Duodenal mucosa (tissue), 2 donors: ENCODE measurements at regions not wholly inside any gene's neighbourhood (a gene's known extent, or its start where the extent isn't known, plus 50 kb on each side); places are given as distances from the start of the nearest gene placed in this dataset.

Source experiments
- H3K27ac ChIP-seq: one replicate; pipeline ENCODE4 v1.7.0; 2013; ENCODE audit warnings: low read depth, low read length
- H3K27me3 ChIP-seq, 2 donors: one replicate each; pipeline ENCODE4 v1.7.0; 2013; ENCODE audit warnings: low read length in 2 of 2, control low read depth in 1 of 2; ENCODE audit not compliant: insufficient read depth in 2 of 2, control insufficient read depth in 1 of 2
- H3K36me3 ChIP-seq, 2 donors: one replicate each; pipeline ENCODE4 v1.7.0; 2013; ENCODE audit warnings: low read length in 2 of 2, control low read depth in 1 of 2; ENCODE audit not compliant: insufficient read depth in 2 of 2, control insufficient read depth in 1 of 2
- H3K4me1 ChIP-seq, 2 donors: one replicate each; pipeline ENCODE4 v1.7.0; 2013; ENCODE audit warnings: low read length in 2 of 2, control low read depth in 1 of 2; ENCODE audit not compliant: insufficient read depth in 2 of 2, control insufficient read depth in 1 of 2
- H3K4me3 ChIP-seq, 2 donors: one replicate each; pipeline ENCODE4 v1.7.0; 2013; ENCODE audit warnings: low read length in 2 of 2, low read depth in 1 of 2
- H3K9ac ChIP-seq, 2 donors: one replicate each; pipeline ENCODE4 v1.7.0; 2013; ENCODE audit warnings: low read length in 2 of 2, low read depth in 1 of 2
- H3K9me3 ChIP-seq, 2 donors: one replicate each; pipeline ENCODE4 v1.7.0; 2013; ENCODE audit warnings: low read length in 2 of 2, control low read depth in 1 of 2; ENCODE audit not compliant: control insufficient read depth in 1 of 2

DNA sequence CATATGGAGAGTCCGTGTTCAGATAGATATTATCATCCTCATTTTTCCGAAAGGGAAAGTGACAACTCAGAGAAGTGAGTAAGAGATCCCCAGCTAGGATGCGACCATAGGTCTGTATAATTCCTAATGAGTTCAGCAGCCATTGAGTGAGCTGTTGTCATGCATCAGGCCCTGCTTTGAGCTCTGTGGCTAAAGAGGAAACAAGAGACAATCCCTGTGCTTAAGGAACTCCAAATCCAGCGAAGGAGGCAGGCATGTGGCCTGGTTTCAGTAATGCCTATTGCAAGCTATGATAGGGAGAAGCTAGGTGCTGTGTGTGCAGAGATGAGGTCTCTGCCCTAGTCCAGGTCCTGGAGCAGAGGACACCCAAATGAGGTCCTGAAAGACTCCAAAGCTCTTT is 192.8 kb downstream of the ACTL7B start:
- no peaks in the 10 kb centered on the region for H3K27me3 ChIP-seq
- no peaks in the 10 kb centered on the region for H3K4me1 ChIP-seq
- H3K9ac ChIP-seq = no peak overlapping the region
- H3K36me3 ChIP-seq = no peaks in the 10 kb centered on the region
- H3K27ac ChIP-seq = no peak overlapping the region
- no peak overlapping the region for H3K4me3 ChIP-seq
- peaks cover 10 to 12% of the 10 kb centered on the region in 2 donors for H3K9me3 ChIP-seq

- H3K27me3 ChIP-seq = no peaks in the 10 kb centered on the region
- H3K9ac ChIP-seq = no peak overlapping the region
- no peak overlapping the region for H3K4me3 ChIP-seq
- H3K9me3 ChIP-seq = peaks cover 10 to 12% of the 10 kb centered on the region in 2 donors
- H3K4me1 ChIP-seq = no peaks in the 10 kb centered on the region
- H3K36me3 ChIP-seq = no peaks in the 10 kb centered on the region
- H3K27ac ChIP-seq = no peak overlapping the region
Observed at GRCh38 chr9:108662091-108662875, 193.5 kb downstream of the ACTL7B start.

DNA sequence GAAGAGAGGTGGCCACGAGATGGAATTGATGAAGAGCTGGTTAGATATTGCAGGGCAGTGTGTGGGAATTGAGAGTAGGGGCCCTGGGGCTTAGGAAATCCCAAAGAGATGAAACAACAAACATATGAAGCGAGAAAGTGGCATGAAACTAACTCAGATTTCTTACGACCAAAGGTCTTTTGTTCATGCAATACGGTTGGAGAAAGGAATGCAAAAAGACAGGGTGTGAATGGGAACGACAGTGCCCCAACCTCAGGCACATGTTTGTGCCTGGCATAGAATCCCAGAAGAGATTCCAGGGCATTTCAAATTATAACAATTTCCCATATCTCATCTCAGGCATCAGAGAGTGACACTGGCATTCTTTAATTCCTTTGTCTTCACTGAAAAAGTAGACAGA is 199.2 kb downstream of the ACTL7B start:
- Histone ChIP-seq H3K27me3 (no peaks in the 10 kb centered on the region), H3K36me3 (no peaks in the 10 kb centered on the region), H3K9ac (no peak overlapping the region), H3K9me3 (peaks cover 10 to 12% of the 10 kb centered on the region in 2 donors), H3K4me3 (no peak overlapping the region), H3K27ac (no peak overlapping the region), H3K4me1 (no peaks in the 10 kb centered on the region)

- Histone ChIP-seq H3K9me3 (peaks cover 10 to 12% of the 10 kb centered on the region in 2 donors), H3K4me1 (no peaks in the 10 kb centered on the region), H3K27me3 (no peaks in the 10 kb centered on the region), H3K36me3 (no peaks in the 10 kb centered on the region), H3K4me3 (no peak overlapping the region), H3K27ac (no peak overlapping the region), H3K9ac (no peak overlapping the region)
Observed at GRCh38 chr9:108655818-108656217, 200.0 kb downstream of the ACTL7B start.

- Histone ChIP-seq H3K27ac (no peak overlapping the region), H3K4me1 (no peaks in the 10 kb centered on the region), H3K4me3 (no peak overlapping the region), H3K36me3 (no peaks in the 10 kb centered on the region), H3K9me3 (peaks cover 3 to 4% of the 10 kb centered on the region in 2 donors), H3K27me3 (no peaks in the 10 kb centered on the region), H3K9ac (no peak overlapping the region)
Observed at GRCh38 chr9:108654566-108654965, 201.2 kb downstream of the ACTL7B start.

DNA sequence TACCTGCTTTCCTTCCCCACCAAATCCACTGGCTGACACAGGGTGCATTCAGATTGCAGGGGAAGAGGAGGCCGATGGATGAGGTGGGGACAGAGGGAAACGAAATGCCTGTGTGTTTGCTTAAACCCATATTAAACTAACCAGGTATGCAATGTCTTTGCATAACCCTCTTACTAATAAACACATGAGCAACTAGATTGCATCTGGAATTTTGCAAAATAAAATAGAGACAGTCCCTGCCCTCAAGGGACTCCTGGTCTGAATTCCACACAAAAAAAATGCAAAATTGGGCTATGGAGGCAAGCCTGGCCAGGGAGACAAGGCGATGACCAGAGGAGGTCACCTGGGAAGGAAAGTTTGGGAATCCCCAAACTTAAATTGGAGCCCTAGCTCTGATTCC is 202.9 kb downstream of the ACTL7B start:
- Histone ChIP-seq H3K4me1 (no peaks in the 10 kb centered on the region), H3K27ac (no peak overlapping the region), H3K9me3 (no peaks in the 10 kb centered on the region), H3K36me3 (no peaks in the 10 kb centered on the region), H3K4me3 (no peak overlapping the region), H3K27me3 (no peaks in the 10 kb centered on the region), H3K9ac (no peak overlapping the region)

GRCh38 chr9:108650826-108651225 is 205.0 kb downstream of the ACTL7B start:
- no peak overlapping the region for H3K4me3 ChIP-seq
- H3K27ac ChIP-seq = no peak overlapping the region
- no peaks in the 10 kb centered on the region for H3K36me3 ChIP-seq
- no peaks in the 10 kb centered on the region for H3K9me3 ChIP-seq
- H3K9ac ChIP-seq = no peak overlapping the region
- no peaks in the 10 kb centered on the region for H3K27me3 ChIP-seq
- H3K4me1 ChIP-seq = no peaks in the 10 kb centered on the region

DNA sequence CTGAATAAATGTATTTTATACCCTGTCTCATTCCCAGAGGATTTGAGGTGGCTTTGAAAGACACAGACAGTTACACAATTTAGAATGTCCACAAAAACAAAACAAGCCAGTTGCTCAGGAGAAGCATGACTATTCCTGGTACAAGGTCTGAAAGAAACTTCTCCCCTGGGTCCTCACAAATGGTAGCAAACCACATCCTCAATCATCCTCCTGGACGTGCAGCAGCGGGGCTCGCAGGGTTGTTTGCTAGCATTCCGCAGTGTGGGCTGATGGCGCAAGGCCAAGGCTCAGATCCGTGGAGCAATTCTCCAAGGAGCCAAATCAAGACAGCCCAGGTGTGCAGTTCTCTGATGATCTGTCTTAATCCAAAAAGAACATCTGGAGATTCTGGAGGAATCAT is 210.3 kb downstream of the ACTL7B start:
- Histone ChIP-seq H3K27me3 (no peaks in the 10 kb centered on the region), H3K36me3 (no peaks in the 10 kb centered on the region), H3K4me1 (no peaks in the 10 kb centered on the region), H3K9me3 (no peaks in the 10 kb centered on the region), H3K4me3 (no peak overlapping the region), H3K27ac (no peak overlapping the region), H3K9ac (no peak overlapping the region)

GRCh38 chr9:108643731-108644510 is 211.9 kb downstream of the ACTL7B start:
- Histone ChIP-seq H3K4me3 (no peak overlapping the region), H3K9ac (no peak overlapping the region), H3K27me3 (no peaks in the 10 kb centered on the region), H3K27ac (no peak overlapping the region), H3K9me3 (no peaks in the 10 kb centered on the region), H3K36me3 (no peaks in the 10 kb centered on the region), H3K4me1 (peaks cover 0 to 4% of the 10 kb centered on the region in 2 donors)

DNA sequence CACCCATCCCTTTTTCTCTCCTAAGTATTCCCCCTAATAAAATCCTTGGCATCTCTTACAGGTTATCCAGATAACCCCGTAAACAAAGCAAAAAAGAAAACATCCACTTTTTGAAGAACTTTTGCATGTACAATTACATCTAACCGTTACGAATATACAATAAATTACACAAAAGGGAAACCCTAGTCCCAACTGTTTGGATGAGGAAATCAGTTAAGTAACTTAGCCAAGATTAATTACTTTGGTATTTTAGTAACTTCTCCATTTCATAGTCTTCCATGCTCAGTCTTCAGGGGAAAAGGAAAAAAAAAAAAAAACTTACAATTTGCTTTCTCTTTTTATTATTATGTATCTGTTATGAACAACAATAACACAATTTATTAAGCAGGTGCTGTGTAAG is 212.9 kb downstream of the ACTL7B start:
- Histone ChIP-seq H3K4me3 (no peak overlapping the region), H3K4me1 (peaks cover 0 to 4% of the 10 kb centered on the region in 2 donors), H3K36me3 (no peaks in the 10 kb centered on the region), H3K9me3 (no peaks in the 10 kb centered on the region), H3K27ac (no peak overlapping the region), H3K27me3 (no peaks in the 10 kb centered on the region), H3K9ac (no peak overlapping the region)
